Endothelial cell of umbilical vein (primary cell): ENCODE measurements at regions not wholly inside any gene's neighbourhood (a gene's known extent, or its start where the extent isn't known, plus 50 kb on each side); places are given as distances from the start of the nearest gene placed in this dataset.

ENCODE experiments used
- BruUV-seq: library from RNA; stranded (reverse); fragments of 400-500 nt; replicated peaks from 2 replicates; lab custom pipeline; 2021; lab: Mats Ljungman, UMichigan
- CTCF ChIA-PET: fragments of 300-600, 350-600 bp; sonication (Branson Sonifier 250); formaldehyde crosslinking; loops from one replicate; lab custom pipeline; 2021; ENCODE audit warnings: antibody characterized with exemption, inconsistent platforms; lab: Charles Lee
- POLR2A ChIA-PET: fragments of 300-600, 350-600 bp; sonication (Branson Sonifier 250); formaldehyde crosslinking; loops from one replicate; lab custom pipeline; 2021; ENCODE audit warnings: antibody characterized with exemption, inconsistent platforms; lab: Charles Lee
- DNase-seq: peaks from one replicate; pipeline ENCODE4 v3.0.0-alpha.2; 2011; ENCODE audit warnings: low read depth, low spot score
- FAIRE-seq: peaks from 2 replicates; lab custom pipeline; 2011; peaks lifted over from hg19 to GRCh38; lab: Jason Lieb, UNC
- H2AFZ ChIP-seq: 2 replicates; pipeline ENCODE4 v1.6.0; 2012; ENCODE audit warnings: low read depth, low read length, control low read depth, inconsistent platforms
- H3K27ac ChIP-seq: 2 replicates; pipeline ENCODE4 v1.5.1; 2011; ENCODE audit warnings: low read depth, mild to moderate bottlenecking, control low read depth, low read length, moderate library complexity; ENCODE audit not compliant: insufficient read depth
- H3K27me3 ChIP-seq, 2 experiments: 2 replicates each; pipeline versions ENCODE4 v1.6.0 to v1.6.1; 2011; ENCODE audit warnings: low read length in 2 of 2, mixed read lengths in 1 of 2; ENCODE audit not compliant: control insufficient read depth in 2 of 2, insufficient read depth in 2 of 2
- H3K36me3 ChIP-seq, 2 experiments: 2 replicates in 1 of 2; 3 replicates in 1 of 2; pipeline ENCODE4 v1.5.1; 2011; ENCODE audit warnings: low read length in 2 of 2, mild to moderate bottlenecking in 1 of 2, moderate library complexity in 1 of 2; ENCODE audit not compliant: control insufficient read depth in 2 of 2, insufficient read depth in 2 of 2; ENCODE audit errors: extremely low read depth in 1 of 2
- H3K4me1 ChIP-seq: 3 replicates; pipeline ENCODE4 v1.5.1; 2011; ENCODE audit warnings: mild to moderate bottlenecking, low read length; ENCODE audit not compliant: control insufficient read depth, insufficient read depth; ENCODE audit errors: extremely low read depth
- H3K4me2 ChIP-seq: 2 replicates; pipeline ENCODE4 v1.6.1; 2011; ENCODE audit warnings: low read length, control low read depth, mixed read lengths; ENCODE audit not compliant: insufficient read depth
- H3K4me3 ChIP-seq, 3 experiments: fragments of 200-600 bp in 1 of 3; sonication (generic), shearing (Covaris generic) in 1 of 3; replicated peaks in 1 of 3; 2 replicates each; pipeline ENCODE4 v1.5.1; 2011 to 2016; ENCODE audit warnings: control low read depth in 3 of 3, low read length in 3 of 3, mild to moderate bottlenecking in 2 of 3, inconsistent platforms in 1 of 3, low read depth in 1 of 3, moderate library complexity in 1 of 3; ENCODE audit not compliant: insufficient read depth in 1 of 3
- H3K79me2 ChIP-seq: 2 replicates; pipeline ENCODE4 v1.6.0; 2012; ENCODE audit warnings: low read length, inconsistent platforms; ENCODE audit not compliant: control insufficient read depth, insufficient read depth
- H3K9ac ChIP-seq: replicated peaks from 2 replicates; pipeline ENCODE3; 2011; ENCODE audit warnings: low read length, control low read depth; ENCODE audit not compliant: insufficient read depth; ENCODE audit errors: extremely low read depth
- H3K9me1 ChIP-seq: replicated peaks from 3 replicates; pipeline ENCODE4 v1.6.0; 2011; ENCODE audit warnings: mild to moderate bottlenecking, low read length; ENCODE audit not compliant: control insufficient read depth, insufficient read depth; ENCODE audit errors: extremely low read depth
- H3K9me3 ChIP-seq: replicated peaks from 2 replicates; pipeline ENCODE4 v1.5.1; 2012; ENCODE audit warnings: low read length, inconsistent platforms; ENCODE audit not compliant: control insufficient read depth, insufficient read depth
- H4K20me1 ChIP-seq: replicated peaks from 2 replicates; pipeline ENCODE3; 2011; ENCODE audit warnings: mild to moderate bottlenecking, low read length; ENCODE audit not compliant: control insufficient read depth, insufficient read depth; ENCODE audit errors: extremely low read depth
- CTCF ChIP-seq, 2 donors: IDR thresholded peaks; 1 replicate in 1 of 2; 2 replicates in 1 of 2; pipeline ENCODE4 v1.5.1; 2011; ENCODE audit warnings: low read length in 2 of 2, mild to moderate bottlenecking in 2 of 2, moderate library complexity in 2 of 2, control low read depth in 1 of 2, inconsistent platforms in 1 of 2, low read depth in 1 of 2; ENCODE audit not compliant: insufficient read depth in 1 of 2; ENCODE audit errors: extremely low read depth in 1 of 2
- EZH2 ChIP-seq: IDR thresholded peaks from 2 replicates; pipeline ENCODE4 v1.6.1; 2012; ENCODE audit warnings: borderline replicate concordance, low read depth, mild to moderate bottlenecking, moderate library complexity, low read length, inconsistent platforms; ENCODE audit not compliant: severe bottlenecking
- FOS ChIP-seq: IDR thresholded peaks from 2 replicates; pipeline ENCODE4 v1.6.1; 2011; ENCODE audit warnings: mild to moderate bottlenecking, low read length, moderate library complexity, borderline replicate concordance; ENCODE audit not compliant: insufficient read depth
- MAX ChIP-seq: IDR thresholded peaks from 2 replicates; pipeline ENCODE4 v1.6.1; 2011; ENCODE audit not compliant: insufficient read depth, insufficient read length
- POLR2AphosphoS5 ChIP-seq: IDR thresholded peaks from 2 replicates; pipeline ENCODE4 v1.6.1; 2012; ENCODE audit warnings: low read depth, mild to moderate bottlenecking, control low read depth, low read length, moderate library complexity; ENCODE audit not compliant: insufficient read depth
- dilution Hi-C: fragments of 300-500 bp; cut with MboI; formaldehyde crosslinking; loops from one replicate; pipeline ENCODE4 v1.15.0; 2019; ENCODE audit warnings: low sequenced_read_pairs; ENCODE audit not compliant: extremely low pct_ligation_motif_present
- intact Hi-C: fragments of 100-400 bp; cut with micrococcal nuclease; formaldehyde crosslinking; loops from one replicate; pipeline ENCODE4 v1.10.0; 2022

DNA sequence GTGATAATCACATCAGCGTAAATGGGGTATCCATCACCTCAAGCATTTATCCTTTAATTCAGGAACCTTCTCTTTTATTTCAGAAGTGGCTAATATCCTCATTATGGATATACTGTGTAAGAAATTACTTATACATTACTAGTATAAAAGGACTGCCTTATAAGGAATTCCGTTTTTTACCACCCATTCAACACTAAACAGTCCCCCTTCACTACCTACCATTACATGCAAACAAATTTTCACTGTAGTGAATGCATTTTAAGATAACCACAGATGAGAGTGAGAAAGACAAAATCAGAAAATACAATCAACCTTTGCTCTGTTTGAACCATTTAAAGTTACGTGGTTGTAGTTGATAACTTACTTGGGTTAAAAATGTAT lies 551.2 kb downstream of the RNF144A start:
- dilution Hi-C loops, result no loop called here
- CTCF ChIA-PET, result no interaction called here

More for the DNA sequence above, 551.2 kb downstream of the RNF144A start:
- H3K27me3 ChIP-seq, result no peaks in the 10 kb centered on the region
- BruUV-seq, result no TSS peak
- DNase-seq, result no peak
- H2AFZ ChIP-seq, result no peak overlapping the region
- no peak overlapping the region for H3K4me3 ChIP-seq
- H3K79me2 ChIP-seq, result no peaks in the 10 kb centered on the region
- no peak overlapping the region for H3K27ac ChIP-seq
- H3K9me3 ChIP-seq, result peaks cover 4% of the 10 kb centered on the region
- no peaks in the 10 kb centered on the region for H3K9me1 ChIP-seq
- POLR2A ChIA-PET, result no interaction called here
- TF ChIP-seq MAX (no peak), FOS (no peak), POLR2AphosphoS5 (no peak), CTCF (IDR thresholded peaks at IDR 0.05; ENCODE audit: extremely low read depth in 1 of 2, insufficient read depth in 1 of 2, low read depth in 1 of 2, low read length in 2 of 2) (no peak), EZH2 (no peak)
- H3K4me2 ChIP-seq, result no peak overlapping the region
- no peaks in the 10 kb centered on the region for H3K36me3 ChIP-seq
- no peak for FAIRE-seq
- no peaks in the 10 kb centered on the region for H3K4me1 ChIP-seq
- no peak overlapping the region for H3K9ac ChIP-seq
- H4K20me1 ChIP-seq, result no peaks in the 10 kb centered on the region
- intact Hi-C loops, result no loop called here
